Hepatic stellate cell (primary cell): ENCODE measurements at regions not wholly inside any gene's neighbourhood (a gene's known extent, or its start where the extent isn't known, plus 50 kb on each side); places are given as distances from the start of the nearest gene placed in this dataset.

Experiments
- DNase-seq: peaks from one replicate; pipeline ENCODE4 v3.0.0; 2011; ENCODE audit warnings: low spot score

DNA sequence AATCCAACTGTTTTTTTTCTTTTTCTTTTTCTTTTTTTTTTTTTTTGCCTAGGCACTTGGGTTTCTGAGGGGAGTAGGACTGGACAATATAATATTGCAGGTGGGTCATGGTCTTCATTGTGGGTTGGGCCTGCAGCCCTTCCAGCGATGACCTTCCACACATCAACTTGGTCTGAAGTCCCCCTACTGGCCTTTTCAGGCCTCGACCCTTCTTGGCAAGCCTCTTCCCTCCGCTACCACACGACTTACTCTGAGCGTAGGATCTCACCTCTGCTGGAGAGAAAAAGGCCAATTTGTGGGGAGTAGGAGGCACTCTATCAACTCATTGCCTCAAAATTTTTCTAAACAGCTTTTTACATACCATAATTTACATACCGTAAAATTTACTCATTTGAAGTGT, 51.1 kb upstream of the GRIK3 start:
- no peak for DNase-seq

DNA sequence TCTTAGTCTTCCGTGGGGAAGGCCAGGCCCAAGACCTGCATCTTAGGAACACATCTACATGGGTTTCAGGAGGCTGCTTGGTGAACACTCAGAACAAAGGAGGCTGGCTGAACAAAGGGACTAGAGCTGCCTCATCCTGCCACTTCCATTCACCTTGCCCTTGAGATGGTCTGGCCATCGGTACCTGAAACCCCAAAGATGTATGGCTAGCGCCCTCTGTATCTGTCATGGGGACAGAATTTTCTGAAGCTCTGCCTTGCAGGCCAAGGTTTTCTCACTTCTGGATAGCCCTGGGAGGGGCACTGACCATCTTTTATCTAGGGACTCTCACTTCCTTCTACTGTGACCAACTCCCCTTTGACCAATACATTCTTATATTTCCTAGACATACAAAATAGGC, 55.4 kb upstream of the GRIK3 start:
- no peak for DNase-seq

DNA sequence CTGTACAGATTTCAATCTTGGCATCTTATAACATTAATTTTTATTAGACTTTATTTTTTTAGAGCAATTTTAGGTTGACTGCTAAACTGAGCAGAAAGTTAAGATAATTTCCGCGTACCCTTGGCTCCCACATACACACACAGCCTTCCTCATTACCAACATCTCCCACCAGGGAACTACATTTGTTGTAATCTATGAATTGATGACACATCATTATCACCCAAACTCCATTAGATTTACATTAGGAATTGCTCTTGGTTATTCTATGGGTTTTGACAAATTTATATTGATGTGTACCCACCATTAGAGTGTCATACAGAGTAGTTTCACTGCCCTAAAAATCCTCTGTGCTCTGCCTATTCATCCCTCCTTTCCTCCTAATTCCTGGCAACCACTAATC, 56.4 kb upstream of the GRIK3 start:
- no peak for DNase-seq

DNA sequence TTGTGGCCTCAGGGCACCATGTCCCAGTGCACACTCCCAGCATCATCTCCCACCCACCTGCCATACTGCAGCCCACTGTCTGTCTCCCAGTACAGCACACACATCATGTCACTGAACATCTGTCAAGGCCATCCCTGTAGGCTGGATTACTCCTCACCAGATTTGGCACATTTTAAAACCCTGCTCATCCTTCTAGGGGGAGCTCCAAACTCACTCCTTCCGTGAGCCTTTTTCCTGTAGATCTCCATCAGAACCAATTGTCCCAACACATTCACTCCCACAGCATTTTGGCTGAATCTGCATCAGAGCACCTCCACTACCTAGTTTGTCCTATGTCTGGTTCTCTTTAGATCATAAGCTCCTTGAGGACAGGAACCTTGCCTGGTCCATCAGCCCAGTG, 58.6 kb upstream of the GRIK3 start:
- no peak for DNase-seq

DNA sequence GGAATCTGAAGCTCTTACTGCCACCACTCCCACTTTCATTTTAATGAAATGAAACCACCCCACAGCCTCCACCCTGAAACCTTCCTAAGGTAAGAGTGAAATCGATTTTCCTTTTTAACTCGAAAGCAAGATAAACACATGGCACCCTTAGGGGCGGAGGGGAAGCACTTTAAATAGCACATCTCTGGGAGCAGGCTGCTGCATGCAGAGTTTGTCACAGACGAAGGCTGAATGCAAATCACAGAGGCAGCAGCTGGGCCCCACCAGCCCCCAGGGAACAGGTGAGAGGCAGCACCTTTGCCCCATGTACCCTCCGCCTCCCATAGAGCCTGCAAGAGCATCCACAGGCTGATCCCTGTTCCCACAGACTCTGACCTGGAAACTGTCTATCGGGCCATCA, 60.0 kb upstream of the GRIK3 start:
- DNase-seq, result no peak

DNA sequence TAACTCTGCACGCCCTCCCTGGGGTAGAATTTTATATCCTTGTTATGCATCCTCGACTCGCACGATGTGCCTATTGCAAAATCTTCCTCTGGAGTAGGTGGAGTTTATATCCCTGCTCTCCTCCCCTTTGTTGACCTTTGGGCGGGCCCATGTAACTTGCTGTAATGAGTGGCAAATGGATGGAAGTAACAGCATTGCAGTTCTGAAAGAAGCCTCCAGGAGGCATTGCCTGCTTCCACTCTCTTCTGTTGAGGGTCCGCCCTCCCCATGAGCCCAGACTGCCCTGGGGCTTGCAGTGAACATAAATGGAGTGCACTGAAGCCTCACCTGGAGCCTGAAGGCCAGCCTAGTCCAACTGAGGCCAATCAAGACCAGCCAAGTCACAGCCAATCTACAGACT, 62.2 kb upstream of the GRIK3 start:
- no peak for DNase-seq

DNA sequence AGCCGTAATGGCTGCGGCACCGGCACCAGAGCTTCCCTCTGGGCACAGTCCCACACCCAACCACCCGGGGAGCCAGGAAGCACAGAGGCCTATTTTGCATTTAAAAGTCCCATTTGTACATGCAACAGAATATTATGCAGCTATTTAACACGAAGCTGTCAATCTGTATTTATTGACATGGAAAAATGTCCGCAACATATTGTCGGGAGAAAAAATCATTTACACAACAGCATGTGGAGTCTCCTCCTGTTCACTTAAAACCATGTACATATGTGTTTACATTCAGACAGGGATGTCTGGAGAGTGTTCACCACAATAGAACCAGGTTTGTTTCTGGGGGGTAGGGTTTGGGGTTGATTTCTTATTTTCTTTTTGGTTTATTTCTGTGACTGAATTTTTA, 63.4 kb upstream of the GRIK3 start:
- DNase-seq, result no peak

DNA sequence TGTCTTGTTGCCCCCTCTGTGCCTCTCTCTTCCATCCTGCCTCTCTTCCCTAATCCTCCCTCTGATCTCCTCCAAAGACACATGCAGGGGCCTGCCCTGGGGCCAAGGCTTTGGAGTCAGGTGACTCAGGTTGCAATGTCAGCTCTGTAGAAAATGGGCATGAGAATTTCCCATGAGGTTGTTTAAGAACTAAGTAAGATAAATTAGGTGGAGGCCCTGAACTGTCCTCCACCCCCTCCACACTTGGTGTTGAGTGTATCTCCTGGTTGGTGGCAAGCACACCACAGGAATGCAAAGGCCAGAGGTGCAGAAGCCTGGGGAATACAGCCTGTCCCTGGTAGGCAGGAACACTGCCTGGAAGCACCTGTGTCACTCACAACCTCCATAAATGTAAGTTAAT, 63.9 kb upstream of the GRIK3 start:
- DNase-seq, result no peak

DNA sequence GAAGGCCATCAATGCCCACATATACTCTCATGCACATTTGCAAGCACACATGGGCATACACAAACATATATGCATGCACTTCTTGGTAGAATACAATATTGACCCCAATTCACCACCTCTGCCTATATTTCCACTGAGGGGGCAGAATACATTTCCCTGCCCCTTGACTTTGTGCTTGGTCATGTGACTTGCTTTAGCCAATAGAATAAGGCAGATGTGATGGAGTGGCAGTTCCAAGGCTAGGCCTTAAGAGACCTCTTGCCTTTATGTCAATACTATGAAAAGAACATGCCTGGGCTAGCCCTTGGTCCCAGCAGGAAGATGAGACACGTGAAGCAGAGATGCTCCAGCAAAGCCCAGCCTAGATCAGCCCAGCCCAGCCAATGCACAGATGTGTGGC, 66.0 kb upstream of the GRIK3 start:
- no peak for DNase-seq

DNA sequence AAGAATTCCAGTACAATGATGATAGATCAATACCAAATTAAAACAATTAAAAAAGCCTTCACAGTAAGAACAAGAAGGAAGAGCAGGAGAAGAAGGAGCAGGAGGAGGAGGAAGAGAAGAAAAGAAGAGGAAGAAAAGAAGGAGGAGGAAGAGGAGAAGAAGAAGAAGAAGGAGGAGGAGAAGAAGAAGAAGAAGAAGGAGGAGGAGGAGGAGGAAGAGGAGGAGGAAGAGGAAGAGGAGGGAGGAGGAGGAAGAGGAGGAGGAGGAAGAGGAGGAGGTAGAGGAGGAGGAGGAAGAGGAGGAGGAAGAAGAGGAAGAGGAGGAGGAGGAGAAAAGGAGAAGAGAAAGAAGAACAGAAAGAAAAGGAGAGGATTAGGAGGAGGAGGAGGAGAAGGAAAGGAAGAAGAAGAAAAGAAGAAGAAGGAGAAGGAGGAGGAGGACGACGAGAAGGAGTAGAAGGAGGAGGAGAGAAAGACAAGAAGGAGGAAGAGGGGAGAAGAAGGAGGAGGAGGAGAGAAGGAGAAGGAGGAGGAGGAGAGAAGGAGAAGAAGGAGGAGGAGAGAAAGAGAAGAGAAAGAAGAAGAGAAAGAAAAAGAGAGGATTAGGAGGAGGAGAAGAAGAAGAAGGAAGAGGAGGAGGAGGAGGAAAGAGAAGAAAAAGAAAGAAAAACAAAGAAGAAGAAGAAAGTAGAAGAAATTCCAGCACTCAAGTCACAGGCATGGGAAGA, 68.5 kb upstream of the GRIK3 start:
- no peak for DNase-seq

DNA sequence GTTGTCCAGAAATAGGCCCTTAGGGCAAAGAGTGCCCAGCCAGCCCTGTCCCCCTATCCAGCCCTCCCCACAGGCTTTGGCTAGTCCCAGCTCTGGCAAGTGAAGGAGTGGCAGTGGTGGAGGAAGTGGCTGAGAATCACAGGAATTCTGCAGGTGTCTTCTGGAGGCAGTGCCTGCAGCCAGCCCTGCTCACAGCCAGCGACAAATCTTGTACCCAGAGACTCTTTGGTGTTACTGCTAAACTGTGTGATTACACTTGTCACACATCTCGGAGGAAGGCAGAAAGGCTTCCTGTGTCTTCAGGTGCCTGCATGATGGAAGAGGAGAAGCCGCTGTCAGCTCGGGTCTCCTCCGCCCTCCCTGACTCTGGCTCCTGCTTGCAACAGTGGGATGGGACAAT, 71.6 kb upstream of the GRIK3 start:
- no peak for DNase-seq

DNA sequence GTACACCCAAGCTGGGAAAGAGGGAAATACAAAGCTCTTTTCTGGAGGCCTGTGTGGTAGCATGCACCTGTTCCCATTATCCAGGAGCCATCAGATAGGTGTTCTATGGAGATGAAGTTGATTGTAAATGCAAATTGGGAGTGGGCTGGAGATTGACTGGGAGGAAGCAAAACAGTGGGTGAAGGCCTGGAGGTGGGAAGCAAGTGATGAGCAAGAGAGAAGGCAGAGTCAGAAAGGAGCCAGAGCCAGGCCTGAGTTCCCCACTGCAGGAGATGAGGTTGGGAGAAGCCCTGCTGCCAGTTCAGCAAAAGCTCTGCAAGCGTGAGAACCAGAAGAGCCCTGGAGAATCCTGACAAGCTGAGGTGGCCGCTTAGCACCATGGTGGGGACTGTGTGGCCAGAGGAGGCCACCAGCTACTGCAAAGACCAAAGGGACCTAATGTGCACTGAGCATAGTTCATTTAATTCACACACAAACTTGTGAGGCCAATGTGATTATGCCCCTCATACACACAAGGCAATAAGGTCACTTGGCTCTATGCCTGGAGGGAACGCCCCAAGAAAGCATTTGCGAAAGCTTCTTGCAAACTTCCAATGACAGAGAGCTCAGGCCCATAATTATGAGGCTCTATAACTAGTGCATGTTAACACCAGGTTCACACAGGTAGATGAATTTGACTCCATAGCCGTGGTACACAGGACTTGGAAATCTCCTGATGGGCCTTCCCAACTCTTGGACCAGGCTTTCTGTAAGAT, 73.0 kb upstream of the GRIK3 start:
- no peak for DNase-seq

DNA sequence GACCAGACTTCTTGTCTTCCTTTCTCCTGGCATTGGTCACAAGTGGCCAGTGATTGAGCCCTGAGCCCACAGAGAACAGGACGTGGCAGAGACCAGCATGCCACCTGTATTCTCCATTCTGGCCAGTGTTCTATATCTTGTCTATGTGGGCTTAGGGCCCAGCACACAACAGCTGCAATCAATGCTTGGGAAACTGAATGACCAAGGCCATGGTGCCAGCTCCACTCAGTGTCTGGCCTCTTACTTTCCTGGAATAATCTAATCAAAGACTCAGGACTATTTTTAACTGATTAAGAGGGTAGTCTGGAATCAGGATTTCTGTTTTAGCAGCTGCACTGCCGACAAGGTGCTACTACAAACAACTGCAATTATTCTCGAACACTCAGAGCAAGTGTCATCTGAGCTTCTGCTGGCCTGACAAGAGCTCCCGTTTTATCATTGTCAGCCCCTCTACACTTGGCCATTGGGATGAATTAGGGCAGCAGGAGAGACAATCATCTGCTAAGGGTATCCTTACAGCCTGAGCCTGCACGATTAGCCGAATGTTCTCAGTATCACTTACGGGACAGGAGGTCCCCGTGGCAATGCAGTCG, 74.4 kb upstream of the GRIK3 start:
- DNase-seq, result no peak

DNA sequence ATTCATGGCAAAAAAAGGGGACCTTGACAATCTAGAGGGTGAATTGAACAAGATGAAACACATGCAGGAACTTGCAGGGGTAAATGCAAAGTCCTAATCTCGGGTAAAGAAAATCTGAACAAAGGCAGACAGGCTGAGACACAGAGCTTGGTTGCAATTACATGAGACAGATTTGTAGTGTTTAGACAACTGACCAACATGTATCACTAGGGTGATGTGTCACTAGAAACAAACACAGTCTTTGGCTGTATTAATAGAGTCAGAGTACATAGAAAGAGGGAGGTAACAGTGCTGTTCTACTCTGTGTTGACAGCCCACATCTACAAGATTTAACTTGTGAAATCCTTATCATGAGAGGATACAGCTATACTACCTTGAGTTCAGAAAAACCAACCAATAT, 78.1 kb upstream of the GRIK3 start:
- DNase-seq, result no peak

DNA sequence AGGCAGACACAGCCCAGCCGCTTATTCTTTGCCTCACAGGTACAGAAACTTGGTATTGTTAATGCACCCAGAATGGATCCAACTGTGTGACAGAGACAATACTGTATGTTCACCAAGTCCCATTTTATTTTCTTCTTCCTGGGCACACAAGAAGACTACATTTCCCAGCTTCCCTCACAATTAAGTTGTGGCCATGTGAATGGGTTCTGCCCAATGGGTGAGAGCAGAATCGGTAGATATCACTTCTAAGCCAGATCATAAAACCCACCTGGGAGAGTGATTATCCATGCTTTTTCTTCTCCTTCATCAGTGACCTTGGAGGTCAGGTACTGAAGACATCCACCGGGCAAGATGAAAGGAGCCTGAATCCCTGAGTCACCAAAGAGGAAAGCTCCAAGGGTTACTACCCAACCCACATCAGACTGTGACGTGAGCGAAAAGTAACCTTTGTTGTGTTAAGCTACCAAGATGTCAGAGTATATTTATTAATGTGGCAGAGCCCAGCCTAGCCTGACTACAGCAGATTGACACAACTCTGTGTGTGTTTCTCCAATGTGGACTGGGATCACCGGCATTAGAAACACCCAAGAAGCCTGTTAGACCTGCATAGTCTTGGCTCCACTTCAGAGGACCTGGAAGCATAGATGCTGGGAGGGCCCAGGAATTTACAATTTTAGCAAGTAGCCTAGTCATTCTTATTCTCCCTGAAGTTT, 79.1 kb upstream of the GRIK3 start:
- no peak for DNase-seq

DNA sequence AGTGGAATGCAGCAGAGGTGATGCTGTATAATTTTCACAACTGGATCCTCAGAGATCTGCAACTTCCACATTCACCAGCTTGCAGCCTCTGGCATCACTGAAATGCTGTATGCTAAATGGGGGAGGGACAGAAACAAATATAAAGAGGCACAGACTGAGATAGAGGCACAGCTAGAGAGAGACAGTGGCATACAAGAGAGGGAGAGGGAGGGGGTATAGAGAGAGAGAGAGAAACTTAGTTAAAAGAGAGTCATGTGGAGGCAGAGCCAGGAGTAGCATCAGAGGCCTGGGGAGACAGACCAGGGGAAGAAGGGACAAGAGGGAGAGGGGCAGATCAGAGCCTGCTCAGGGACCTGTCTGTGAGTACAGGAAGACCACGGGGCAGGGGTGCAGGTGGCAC, 84.5 kb upstream of the GRIK3 start:
- DNase-seq, result no peak

DNA sequence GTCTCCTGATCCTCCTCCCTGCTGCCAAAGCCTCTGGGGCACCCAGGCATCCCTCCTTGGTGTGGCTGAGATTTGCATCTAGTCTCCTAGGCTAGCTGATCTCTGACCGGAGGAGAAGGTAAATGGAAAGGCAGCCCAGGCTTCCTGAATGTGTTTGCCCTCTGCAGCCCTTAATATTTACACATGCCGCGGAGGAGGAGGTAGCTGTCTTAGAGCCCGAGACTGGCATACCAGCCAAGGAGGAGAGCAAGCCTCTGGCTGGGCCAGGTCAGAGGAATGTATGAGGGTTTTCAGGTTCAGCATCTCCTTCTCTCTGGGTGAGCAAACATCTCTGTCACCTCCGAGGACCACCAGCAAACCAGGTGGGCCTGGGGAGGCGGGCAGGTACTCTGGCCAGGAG, 86.0 kb upstream of the GRIK3 start:
- no peak for DNase-seq

DNA sequence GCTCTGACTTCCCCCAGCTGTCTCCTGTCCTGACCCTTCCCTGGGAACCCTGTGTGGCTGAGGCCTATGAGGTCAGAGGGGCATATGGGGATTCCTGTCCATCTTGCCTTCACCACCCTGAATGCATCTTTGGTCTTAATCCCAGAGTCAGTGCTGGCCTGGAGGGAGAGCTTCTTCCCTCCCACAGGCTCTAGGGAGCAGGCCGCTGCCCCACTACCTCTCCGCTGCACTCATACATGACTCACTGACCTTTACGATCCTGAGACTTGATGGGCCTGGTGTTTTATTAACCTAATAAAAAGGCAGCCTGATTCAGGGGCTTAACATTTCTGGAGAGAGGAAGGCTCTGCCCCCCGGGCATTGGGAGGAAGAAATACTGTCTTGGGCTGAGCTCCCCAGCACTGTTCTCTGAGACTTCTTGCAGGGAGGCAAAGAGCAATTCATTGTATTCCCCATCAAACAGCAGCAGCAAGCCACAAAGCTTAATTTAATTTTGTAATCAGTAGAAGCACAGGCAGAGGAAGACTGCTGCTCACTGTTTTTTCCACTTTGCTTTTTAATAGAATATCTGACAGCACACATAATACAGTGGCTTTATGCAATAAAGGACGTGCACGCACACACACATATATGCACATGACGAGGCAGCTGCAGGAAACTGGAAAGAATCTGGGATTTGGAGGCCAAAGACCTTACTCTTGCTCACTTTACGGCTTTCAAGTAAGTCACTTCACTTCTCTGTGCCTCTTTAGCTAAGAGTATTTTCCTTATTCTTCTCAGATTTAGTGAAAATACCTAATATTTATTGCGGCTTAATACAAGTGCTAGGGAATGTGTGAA, 89.2 kb upstream of the GRIK3 start:
- no peak for DNase-seq

DNA sequence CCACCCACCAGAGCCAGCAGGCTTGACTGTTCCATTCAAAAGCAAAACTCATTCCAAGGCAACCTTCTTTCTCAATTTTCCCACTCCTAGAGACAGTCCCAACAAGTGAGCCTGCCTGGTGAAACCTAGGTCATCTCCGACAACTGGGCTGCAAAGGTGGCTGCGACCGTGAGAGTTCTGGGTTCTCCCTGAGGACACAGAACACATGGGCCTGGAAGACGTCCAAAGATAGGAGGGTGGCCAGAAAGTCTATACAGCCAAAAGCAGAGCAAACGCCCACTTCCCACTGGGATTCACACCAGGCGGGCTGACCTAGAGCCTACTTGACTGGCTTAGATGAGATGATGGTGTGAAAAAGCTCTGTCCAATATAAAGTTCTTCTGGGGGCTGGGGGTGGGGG, 90.2 kb upstream of the GRIK3 start:
- DNase-seq, result no peak

DNA sequence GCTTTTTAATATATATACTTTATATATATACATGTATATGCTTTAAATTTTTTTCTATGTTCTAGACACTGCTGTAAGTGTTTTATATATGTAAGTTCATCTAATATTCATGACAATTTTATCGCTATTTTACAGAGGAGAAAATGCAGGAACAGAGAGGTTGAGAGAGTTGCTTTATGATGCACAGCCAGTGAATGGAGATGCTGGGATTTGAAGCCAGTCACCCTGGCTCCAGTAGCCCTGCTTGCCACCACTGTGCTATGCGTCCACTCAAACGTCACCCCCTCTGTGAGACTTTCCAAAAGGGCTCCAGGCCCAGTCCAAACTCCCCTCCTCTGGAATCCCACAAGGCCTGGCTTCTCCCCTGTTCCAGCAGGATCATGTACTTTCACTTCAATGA, 91.0 kb upstream of the GRIK3 start:
- no peak for DNase-seq

DNA sequence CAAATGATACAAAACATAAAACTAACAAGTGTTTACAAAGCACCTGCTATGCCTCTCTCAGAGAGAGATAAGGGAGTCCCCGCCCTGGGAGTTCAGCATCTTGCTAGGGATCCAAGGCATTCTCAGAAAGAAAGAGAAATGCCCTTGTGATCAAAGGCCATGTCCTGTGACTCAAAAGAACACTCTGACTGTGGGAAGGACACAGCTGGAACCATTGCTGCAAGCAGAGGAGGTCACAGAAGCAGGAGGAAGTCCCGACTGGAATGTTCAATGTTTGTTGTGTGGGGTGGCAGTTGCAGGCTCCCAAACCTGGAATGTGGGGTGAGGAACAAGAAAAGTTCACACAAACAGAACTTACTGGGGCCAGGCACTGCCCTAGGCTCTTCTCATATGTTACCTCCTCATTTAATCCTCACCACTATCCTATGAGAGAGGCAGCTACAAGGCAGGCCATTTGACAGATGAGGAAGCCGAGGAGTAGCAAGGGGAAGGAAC, 93.0 kb upstream of the GRIK3 start:
- DNase-seq, result no peak

DNA sequence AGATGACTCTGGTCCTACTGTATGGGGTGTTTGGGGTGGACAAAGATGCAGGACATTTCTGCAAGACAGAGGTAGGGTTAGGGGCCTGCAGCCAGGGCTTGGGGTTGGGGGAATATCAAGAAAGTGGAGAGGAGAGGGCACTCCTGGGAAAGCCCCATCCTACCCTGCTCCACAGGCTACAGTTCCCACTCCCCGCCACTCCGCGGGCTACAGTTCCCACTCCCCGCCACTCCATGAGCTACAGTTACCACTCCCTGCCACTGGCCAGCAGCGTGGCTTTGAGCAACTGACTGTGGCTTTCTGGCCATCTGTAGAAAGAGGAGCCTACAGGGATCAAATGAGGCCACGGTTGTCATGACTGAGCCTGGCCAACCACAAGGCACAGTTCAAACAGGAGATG, 93.8 kb upstream of the GRIK3 start:
- no peak for DNase-seq
